Choroid plexus epithelial cell (primary cell): ENCODE measurements at regions not wholly inside any gene's neighbourhood (a gene's known extent, or its start where the extent isn't known, plus 50 kb on each side); places are given as distances from the start of the nearest gene placed in this dataset.

Experiments used
- DNase-seq: peaks from one replicate; pipeline ENCODE4 v3.0.0-alpha.2; 2010; ENCODE audit warnings: low read depth
- H3K4me3 ChIP-seq: 2 replicates; pipeline ENCODE4 v1.5.1; 2011; ENCODE audit warnings: low read depth, mild to moderate bottlenecking, control low read depth, low read length, moderate library complexity
- TF ChIP-seq, protein P1 (sequence below): conservative IDR thresholded peaks from 2 replicates; pipeline ENCODE4 v1.5.1; 2011; ENCODE audit warnings: low read depth, mild to moderate bottlenecking, control low read depth, inconsistent platforms, low read length, moderate library complexity

DNA sequence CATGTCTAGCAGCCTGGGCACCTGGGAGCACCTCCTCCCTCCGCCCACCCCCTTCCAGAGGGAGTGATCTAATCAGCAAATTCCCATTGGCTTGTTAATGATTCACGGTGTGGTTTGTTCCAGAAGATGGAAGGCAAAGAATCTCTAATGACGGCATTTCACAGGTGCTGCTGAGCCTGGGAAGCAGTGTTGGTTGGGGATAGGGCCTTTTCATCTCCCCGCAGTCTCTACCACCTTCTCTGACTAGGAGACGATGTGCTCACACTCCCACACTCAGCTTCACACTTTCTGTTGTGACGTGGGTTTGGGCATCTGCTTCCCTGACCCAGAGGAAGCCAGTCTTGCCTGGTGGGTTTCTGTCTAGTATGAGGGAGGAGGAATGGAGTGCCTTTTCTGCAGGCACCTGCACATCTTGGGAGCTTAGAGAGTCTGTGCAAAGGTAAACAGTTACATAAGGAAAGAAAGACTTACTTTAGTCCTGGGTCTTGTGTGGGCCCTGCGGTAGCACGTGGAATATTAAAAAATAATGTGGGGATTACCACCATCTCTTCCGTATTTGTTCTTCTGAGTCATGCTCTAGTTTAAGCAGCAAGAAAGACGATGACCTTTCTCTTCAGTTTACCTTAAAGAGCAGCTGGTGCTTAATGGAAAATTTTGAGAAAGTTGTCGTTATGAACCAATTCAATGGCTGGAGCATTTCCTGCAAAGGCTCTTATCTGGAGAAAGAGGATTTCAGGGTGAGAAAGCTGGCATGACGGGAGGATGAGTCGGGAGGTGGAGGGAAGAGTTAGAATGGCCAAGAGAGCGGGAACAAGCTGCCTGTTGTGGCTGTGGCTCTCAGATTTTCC is 70.6 kb upstream of the ARHGAP5 start:
- no peak overlapping the region for H3K4me3 ChIP-seq
- TF ChIP-seq, protein P1, sequence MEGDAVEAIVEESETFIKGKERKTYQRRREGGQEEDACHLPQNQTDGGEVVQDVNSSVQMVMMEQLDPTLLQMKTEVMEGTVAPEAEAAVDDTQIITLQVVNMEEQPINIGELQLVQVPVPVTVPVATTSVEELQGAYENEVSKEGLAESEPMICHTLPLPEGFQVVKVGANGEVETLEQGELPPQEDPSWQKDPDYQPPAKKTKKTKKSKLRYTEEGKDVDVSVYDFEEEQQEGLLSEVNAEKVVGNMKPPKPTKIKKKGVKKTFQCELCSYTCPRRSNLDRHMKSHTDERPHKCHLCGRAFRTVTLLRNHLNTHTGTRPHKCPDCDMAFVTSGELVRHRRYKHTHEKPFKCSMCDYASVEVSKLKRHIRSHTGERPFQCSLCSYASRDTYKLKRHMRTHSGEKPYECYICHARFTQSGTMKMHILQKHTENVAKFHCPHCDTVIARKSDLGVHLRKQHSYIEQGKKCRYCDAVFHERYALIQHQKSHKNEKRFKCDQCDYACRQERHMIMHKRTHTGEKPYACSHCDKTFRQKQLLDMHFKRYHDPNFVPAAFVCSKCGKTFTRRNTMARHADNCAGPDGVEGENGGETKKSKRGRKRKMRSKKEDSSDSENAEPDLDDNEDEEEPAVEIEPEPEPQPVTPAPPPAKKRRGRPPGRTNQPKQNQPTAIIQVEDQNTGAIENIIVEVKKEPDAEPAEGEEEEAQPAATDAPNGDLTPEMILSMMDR = no peak
- DNase-seq = peak; percentile 53

DNA sequence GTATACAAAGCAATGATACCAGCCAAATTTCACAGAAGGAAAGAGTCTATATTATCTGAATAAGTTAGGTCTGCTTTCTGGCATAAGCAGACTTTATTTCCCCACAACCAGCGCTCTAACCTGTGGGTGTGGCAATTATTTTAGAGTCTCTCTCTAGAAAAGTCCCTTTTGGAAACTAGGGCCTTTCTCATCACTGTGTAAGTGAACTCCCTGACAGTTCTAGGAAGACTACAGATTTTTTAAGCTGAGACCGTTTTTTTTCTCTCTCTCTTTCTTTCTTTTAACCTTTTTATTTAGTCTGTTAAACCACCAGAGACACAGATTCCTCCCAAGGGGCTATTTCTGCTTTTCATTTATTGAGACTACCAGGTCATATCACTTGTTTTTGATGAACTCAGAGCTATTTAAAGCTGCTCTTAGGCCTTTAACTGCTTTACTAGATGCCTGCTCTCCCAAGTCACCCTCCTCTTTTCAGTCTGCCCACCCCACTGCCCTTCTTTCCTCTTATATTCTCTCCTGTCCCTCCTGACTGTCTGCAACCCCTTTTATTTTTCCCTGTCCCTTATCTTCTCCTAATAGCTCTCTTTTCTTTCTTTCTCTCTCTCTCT is 69.2 kb upstream of the ARHGAP5 start:
- no peak overlapping the region for H3K4me3 ChIP-seq
- TF ChIP-seq, protein P1 = no peak
- DNase-seq = no peak

DNA sequence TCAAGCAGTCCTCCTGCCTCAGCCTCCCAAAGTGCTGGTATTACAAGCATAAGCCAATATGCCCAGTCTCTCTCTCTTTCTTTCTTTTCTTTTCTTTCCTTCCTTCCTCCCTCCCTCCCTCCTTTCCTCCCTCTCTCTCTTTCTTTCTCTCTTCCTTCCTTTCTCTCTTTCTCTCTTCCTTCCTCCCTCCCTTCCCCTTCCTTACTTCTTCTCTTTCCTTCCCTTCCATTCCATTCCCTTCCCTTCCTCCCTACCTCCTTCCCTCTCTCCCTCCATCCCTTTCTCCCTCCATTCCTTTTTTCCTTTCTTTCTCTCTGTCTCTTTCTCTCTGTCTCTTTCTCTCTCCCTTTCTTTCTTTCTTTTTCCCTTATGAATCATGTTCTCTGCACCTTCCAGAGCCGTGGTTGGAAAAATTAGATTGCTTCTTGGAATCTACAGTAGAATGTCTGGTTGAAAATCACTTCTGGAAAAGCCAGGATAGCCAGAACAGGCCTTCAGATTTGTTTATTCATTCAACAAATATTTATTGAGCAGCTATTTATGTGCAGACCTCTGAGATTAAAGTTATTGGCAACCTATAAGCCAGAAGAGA is 68.4 kb upstream of the ARHGAP5 start:
- TF ChIP-seq, protein P1 = no peak
- no peak overlapping the region for H3K4me3 ChIP-seq
- DNase-seq = no peak

- no peak overlapping the region for H3K4me3 ChIP-seq
- TF ChIP-seq, protein P1 = no peak
- no peak for DNase-seq
Measured at GRCh38 chr14:32009221-32009975, 67.7 kb upstream of the ARHGAP5 start.

- TF ChIP-seq, protein P1 = no peak
- no peak overlapping the region for H3K4me3 ChIP-seq
- DNase-seq = no peak
Measured at GRCh38 chr14:32009976-32010581, 67.0 kb upstream of the ARHGAP5 start.

GRCh38 chr14:32010604-32011125 is 66.4 kb upstream of the ARHGAP5 start:
- no peak for DNase-seq
- no peak overlapping the region for H3K4me3 ChIP-seq
- TF ChIP-seq, protein P1 = no peak
